NCI-H526 treated with DMSO at 0.1 percent for 48 hours (cell line): ENCODE measurements at regions not wholly inside any gene's neighbourhood (a gene's known extent, or its start where the extent isn't known, plus 50 kb on each side); places are given as distances from the start of the nearest gene placed in this dataset.
"Not testable (repeated sequence)": the region's sequence is repeated elsewhere in the genome, so short reads cannot be mapped to it uniquely, and the experiment has no call there.

Experiments
- DNase-seq: peaks from one replicate; lab custom pipeline; 2025; lab: John Stamatoyannopoulos, UW

DNA sequence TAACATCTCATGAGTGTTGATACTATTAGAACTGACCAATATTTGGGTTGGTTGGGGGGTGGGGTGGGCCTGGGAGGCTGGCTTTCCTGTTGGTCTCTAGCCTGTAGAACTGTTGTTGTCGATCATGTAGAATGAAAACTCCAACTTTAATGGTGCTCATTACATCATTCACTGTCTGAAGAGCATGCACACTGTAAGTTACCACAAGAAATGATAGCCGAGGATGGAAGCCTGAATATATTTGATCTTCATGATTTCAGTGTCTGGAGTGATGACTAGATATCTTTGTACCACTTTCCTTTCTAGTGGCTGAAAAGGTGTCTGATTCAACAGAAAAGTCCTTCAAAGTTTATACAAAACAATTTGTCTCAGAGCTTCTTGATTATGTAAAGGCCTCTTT is 123.6 kb downstream of the XCL2 start:
- DNase-seq = no peak

DNA sequence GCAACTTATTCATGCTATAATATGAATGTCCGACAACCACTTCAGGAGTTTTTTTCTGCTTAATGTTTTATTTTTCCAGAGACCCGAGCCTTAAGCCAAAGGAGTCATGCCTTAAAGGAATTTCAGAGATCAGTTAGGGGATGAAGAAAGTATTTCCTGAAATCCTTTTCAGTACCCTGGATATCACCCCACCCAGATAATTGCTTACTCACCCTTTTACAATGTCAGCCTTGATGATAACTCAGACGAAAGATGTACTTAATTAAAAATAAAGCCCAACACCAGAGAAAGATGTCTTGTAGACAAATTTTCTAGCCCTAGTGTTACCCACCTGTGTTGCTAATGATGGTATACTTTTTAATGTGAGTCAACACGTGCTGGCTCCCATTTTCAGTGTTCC is 124.1 kb downstream of the XCL2 start:
- no peak for DNase-seq

GRCh38 chr1:168416220-168416619 is 127.6 kb downstream of the XCL2 start:
- no peak for DNase-seq

DNA sequence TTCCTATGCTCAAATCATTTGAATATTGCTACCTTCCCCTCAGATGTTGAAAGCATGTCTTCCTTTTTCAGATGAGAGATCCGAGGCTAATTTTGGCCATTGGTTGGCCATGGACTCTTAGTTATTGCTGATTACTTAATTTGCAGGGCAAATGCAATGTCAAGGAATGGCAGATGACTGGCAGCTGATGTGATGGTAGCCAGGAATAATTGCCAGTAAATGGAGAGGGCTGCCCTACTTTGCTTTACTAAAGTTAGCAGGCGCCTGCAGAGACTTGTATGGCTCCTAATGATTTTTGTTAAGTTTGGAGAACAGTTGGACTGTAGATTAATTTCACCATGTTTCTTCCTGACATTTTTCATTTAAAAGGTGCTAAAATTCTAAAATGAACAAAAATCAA is 128.9 kb downstream of the XCL2 start:
- no peak for DNase-seq

GRCh38 chr1:168410464-168410863 is 129.8 kb downstream of the TBX19 start:
- no peak for DNase-seq

DNA sequence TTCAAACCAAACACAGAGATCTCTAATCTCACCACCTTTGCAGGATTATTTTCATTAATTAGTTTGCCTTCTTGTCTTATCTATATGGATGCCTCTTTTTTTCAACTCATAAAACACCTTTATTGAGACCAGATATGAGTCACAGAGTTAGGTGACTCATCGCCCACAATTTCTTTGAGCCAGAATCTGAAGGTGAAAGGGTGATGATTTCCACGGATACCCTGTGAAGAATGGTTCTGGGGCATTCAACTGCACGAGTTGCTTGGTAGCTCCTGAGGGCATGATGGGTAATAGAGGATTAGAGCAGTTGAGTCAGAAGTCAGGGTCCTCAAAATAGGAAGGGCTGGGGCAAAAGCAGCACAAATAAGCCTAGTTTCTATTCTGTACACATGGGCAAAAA is 128.2 kb downstream of the TBX19 start:
- DNase-seq = no peak

GRCh38 chr1:168408539-168408865 is 127.8 kb downstream of the TBX19 start:
- DNase-seq = no peak

DNA sequence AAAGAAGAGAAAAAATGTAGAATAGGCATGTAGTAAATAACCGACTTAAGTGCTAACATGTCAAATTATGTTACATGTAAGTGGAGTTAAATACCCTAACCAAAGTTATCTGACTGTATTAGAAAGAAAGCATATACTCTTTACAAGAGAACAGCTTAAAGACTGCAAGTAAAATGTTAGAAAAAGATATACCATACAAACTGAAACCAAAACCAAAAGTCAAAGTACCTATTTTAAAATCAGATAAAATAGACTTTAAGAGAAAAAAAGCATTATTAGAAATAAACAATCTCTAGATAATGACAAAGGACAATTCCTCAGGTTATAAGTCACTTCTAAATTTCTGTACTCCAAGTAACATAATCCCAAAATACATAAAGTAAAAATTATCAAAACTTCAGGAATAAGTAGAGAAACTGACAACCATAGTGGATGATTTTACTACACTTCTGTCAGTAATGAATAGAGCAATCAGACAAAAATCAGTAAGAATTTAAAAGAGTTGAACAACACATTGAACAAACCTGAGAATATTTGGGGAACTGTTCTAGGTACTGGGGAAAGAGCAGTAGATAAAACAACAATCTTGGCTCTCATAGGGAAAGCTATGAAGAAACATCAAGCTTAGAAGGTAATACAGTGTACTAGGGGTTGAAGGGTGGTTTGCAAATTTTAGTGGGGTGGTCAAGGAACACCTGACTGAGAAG is 127.3 kb downstream of the TBX19 start:
- no peak for DNase-seq

- DNase-seq = no peak
These were observed 125.4 kb downstream of the TBX19 start for GRCh38 chr1:168405906-168406549.

- no peak for DNase-seq
These were observed 122.5 kb downstream of the TBX19 start for GRCh38 chr1:168403140-168403539.

DNA sequence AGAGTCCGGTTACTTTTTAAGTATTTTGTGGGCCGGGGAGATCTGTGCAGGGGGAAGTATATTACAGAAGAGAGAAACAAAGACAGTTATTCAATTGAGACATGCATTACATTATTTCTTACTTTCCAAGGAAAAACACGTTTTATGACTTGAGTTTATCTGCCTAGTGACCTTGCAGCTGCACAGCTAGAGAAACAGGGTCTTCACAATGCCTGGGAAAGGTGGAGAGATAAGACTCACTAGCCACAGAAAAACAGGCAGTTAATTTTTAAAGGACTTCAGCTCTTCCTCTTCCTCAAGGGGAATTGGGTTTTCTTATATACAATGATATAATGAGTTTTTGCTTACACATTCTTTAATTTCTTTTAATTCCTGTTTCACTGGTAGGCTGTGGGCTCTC is 121.8 kb downstream of the TBX19 start:
- DNase-seq = not testable (repeated sequence)

GRCh38 chr1:168401341-168401740 is 120.7 kb downstream of the TBX19 start:
- no peak for DNase-seq

DNA sequence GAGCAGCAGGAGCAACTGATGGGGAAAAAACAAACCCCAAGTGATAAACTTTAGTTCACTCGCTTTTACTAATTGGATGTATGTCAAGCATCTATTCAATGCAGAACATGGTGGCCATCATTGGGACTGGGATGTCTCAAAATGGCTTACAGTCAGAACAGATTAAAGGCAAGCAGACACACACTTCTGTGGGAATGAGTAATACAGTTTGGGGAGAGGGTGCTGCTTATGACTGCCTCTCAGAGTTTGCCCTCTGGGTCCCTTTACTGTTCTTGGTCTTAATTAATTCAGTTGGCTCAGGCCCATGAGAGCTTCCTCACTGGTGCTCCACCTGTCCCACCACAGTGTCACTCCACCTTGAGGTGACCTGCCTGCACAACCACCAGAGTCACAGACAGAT is 119.5 kb downstream of the TBX19 start:
- no peak for DNase-seq

DNA sequence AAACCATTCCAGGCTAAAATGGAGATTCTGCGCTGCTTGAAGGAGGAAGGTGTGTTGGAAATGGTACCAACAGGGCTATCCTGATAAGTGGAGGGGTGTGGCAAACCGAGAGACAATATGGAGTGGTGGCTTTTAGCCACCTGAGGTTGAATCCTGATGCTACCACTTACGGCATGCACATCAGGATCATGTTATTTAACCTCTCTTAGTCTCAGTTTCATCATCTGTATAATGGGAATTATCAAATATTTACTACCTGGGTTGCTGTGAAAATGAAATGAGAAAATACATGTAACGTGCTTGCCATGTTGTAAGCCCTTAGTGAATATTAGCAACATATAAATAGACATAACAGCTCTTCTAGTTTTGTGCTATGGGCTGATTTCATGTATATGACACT is 117.1 kb downstream of the TBX19 start:
- no peak for DNase-seq

DNA sequence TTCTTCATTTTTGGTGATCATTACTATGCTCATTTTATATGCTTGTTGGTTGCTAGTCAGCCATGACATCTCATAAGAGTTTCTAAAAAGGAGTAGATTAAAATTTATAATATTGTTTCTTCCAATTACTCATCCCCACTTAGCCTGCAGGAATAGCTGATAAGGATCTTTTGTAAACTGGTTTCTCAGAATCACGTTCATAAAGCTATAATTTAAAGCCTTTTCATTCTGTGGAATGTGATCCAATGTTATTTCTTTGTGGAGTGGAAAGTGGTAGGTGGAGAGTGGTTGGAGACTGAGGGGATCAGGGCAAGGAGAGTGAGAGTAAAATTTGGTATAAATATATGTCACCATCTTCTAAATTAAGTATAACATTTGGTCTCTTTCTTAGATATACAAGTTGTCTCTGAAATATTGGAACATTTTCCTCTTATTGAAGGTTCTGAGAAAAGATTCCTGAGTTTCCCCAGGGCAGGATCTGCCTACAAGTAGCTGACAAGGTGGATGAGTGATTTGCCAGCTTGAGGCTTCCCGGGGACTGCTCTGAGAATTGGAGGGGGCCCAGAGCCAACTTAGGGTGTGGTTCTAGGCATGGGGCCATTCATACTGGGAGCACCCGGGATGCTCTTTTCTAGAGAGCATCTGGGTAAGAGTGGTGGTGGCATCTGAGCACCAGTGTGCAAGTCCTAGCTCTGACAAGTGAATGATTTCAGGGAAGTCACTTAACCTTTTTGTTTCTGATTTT is 116.4 kb downstream of the TBX19 start:
- no peak for DNase-seq

DNA sequence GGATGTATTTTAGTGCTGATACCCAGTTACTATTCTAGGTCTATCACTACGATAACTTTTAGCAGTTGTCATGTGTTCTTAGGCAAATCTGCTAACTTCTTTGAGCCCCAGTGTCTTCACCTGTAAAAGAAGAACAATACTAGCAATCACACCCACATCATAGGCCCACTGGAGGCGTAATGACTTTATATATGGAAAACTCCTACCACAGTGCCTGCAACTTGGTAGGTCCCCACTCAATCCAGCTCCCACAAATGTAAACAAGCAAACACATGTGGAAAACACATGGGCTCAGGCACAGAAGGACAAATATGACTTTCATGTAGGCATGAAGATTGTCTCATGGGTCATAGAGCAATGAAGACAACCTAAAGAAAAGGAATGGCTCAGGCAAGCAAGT is 115.8 kb downstream of the TBX19 start:
- no peak for DNase-seq

- DNase-seq = no peak
These were observed 114.2 kb downstream of the TBX19 start for GRCh38 chr1:168394858-168395257.

DNA sequence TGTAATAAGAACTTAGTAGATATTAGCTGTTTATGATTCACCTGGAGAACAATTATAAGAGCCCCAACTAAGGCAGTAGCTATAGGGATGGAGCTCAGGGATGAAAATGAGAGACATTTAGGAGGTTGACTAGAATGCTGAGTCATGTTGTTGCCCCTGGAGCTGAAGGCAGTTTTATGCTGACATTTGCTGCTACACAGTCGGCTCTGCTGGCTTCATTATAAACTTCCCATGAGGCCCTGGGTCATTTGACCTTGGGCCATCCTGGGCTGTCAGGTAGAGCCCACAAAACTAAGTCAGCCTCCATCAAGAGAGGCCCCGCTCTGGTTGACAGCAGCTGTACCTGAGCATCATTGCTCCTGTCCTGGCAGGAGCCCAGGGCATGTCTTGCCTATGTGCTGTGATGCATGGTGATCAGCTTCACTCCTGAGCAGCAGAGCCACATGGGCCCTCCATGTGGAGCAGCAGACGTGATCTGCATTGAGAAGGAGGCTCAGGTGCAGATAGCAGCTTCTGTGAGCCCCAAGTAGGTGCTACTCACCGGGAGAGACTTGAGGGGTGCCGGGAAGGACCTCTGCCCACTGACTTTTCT is 112.4 kb downstream of the TBX19 start:
- no peak for DNase-seq

- DNase-seq = no peak
These were observed 111.4 kb downstream of the TBX19 start for GRCh38 chr1:168391851-168392681.

- no peak for DNase-seq
These were observed 109.6 kb downstream of the TBX19 start for GRCh38 chr1:168390271-168390670.

GRCh38 chr1:168387781-168388760 is 107.4 kb downstream of the TBX19 start:
- no peak for DNase-seq
